ENCODE measurements at regions not wholly inside any gene's neighbourhood (a gene's known extent, or its start where the extent isn't known, plus 50 kb on each side); places are given as distances from the start of the nearest gene placed in this dataset.

DNA sequence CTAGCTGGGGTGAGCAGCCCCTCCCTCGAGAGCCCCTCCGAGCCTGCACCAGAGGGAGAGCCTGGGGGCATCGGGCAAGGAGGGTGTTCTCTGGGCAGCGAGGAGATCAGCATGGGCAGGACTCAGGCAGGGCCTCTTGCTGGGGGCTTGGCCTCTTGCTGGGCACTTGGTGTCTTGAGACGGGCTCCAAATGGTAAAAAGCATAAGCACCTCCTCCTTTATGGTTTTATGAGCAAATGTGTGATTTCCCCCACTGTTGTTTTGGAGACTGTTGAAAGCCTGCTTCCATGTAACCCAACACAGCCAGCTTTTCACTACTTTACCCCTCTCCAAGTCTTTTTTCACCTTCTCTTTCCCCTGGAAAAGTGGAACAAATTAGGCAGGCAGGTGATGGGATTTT, 239.3 kb downstream of the TLE3 start:
- TF ChIP-seq, protein P1, sequence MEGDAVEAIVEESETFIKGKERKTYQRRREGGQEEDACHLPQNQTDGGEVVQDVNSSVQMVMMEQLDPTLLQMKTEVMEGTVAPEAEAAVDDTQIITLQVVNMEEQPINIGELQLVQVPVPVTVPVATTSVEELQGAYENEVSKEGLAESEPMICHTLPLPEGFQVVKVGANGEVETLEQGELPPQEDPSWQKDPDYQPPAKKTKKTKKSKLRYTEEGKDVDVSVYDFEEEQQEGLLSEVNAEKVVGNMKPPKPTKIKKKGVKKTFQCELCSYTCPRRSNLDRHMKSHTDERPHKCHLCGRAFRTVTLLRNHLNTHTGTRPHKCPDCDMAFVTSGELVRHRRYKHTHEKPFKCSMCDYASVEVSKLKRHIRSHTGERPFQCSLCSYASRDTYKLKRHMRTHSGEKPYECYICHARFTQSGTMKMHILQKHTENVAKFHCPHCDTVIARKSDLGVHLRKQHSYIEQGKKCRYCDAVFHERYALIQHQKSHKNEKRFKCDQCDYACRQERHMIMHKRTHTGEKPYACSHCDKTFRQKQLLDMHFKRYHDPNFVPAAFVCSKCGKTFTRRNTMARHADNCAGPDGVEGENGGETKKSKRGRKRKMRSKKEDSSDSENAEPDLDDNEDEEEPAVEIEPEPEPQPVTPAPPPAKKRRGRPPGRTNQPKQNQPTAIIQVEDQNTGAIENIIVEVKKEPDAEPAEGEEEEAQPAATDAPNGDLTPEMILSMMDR (conservative IDR thresholded peaks at IDR 0.05; ENCODE audit: low read depth, low read length), result no peak
- TF ChIP-seq RAD21 (IDR thresholded peaks at IDR 0.05; ENCODE audit: low read length) (no peak), CEBPB (IDR thresholded peaks at IDR 0.05; ENCODE audit: low read depth, low read length) (no peak), SMC3 (IDR thresholded peaks at IDR 0.05; ENCODE audit: low read depth, low read length) (no peak), CHD1 (IDR thresholded peaks at IDR 0.05; ENCODE audit: low read depth, low read length) (no peak), RCOR1 (IDR thresholded peaks at IDR 0.05; ENCODE audit: insufficient replicate concordance, low read length) (no peak), MAFK (IDR thresholded peaks at IDR 0.05; ENCODE audit: low read depth, low read length) (no peak), POLR2A (IDR thresholded peaks at IDR 0.05; ENCODE audit: low read depth, low read length) (no peak)
- TF ChIP-seq, protein P2, sequence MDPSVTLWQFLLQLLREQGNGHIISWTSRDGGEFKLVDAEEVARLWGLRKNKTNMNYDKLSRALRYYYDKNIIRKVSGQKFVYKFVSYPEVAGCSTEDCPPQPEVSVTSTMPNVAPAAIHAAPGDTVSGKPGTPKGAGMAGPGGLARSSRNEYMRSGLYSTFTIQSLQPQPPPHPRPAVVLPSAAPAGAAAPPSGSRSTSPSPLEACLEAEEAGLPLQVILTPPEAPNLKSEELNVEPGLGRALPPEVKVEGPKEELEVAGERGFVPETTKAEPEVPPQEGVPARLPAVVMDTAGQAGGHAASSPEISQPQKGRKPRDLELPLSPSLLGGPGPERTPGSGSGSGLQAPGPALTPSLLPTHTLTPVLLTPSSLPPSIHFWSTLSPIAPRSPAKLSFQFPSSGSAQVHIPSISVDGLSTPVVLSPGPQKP (IDR thresholded peaks at IDR 0.05; ENCODE audit: borderline replicate concordance, low read depth, low read length), result no peak
